Liver (tissue), 3 donors: ENCODE measurements at regions not wholly inside any gene's neighbourhood (a gene's known extent, or its start where the extent isn't known, plus 50 kb on each side); places are given as distances from the start of the nearest gene placed in this dataset.

ENCODE experiments used
- GABPA ChIP-seq, 2 donors: IDR thresholded peaks in 1 of 2; conservative IDR thresholded peaks in 1 of 2; 2 replicates each; pipeline ENCODE4 v1.6.1; 2016; ENCODE audit warnings: antibody characterized with exemption in 2 of 2, mild to moderate bottlenecking in 1 of 2, moderate library complexity in 1 of 2
- RAD21 ChIP-seq, 2 donors: IDR thresholded peaks; 2 replicates each; pipeline ENCODE4 v1.6.1; 2016; ENCODE audit warnings: antibody characterized with exemption in 2 of 2, mild to moderate bottlenecking in 2 of 2
- TF ChIP-seq, protein P1 (sequence below): fragments of 150-350 bp; IDR thresholded peaks from 2 replicates; pipeline ENCODE4 v1.5.1; 2017; ENCODE audit warnings: improper control_type of control experiment, low read depth, low read length; ENCODE audit not compliant: missing input control
- TF ChIP-seq, protein P2 (sequence below): IDR thresholded peaks from 2 replicates; pipeline ENCODE4 v1.6.1; 2016; ENCODE audit warnings: antibody characterized with exemption
- donor health status: healthy.
- donor health status: healthy.

- TF ChIP-seq, protein P1, sequence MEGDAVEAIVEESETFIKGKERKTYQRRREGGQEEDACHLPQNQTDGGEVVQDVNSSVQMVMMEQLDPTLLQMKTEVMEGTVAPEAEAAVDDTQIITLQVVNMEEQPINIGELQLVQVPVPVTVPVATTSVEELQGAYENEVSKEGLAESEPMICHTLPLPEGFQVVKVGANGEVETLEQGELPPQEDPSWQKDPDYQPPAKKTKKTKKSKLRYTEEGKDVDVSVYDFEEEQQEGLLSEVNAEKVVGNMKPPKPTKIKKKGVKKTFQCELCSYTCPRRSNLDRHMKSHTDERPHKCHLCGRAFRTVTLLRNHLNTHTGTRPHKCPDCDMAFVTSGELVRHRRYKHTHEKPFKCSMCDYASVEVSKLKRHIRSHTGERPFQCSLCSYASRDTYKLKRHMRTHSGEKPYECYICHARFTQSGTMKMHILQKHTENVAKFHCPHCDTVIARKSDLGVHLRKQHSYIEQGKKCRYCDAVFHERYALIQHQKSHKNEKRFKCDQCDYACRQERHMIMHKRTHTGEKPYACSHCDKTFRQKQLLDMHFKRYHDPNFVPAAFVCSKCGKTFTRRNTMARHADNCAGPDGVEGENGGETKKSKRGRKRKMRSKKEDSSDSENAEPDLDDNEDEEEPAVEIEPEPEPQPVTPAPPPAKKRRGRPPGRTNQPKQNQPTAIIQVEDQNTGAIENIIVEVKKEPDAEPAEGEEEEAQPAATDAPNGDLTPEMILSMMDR: no peak
- TF ChIP-seq GABPA (IDR thresholded peaks at IDR 0.05 in 1 of 2, conservative IDR thresholded peaks at IDR 0.05 in 1 of 2) (no peak), RAD21 (IDR thresholded peaks at IDR 0.05) (no peak)
- TF ChIP-seq, protein P2, sequence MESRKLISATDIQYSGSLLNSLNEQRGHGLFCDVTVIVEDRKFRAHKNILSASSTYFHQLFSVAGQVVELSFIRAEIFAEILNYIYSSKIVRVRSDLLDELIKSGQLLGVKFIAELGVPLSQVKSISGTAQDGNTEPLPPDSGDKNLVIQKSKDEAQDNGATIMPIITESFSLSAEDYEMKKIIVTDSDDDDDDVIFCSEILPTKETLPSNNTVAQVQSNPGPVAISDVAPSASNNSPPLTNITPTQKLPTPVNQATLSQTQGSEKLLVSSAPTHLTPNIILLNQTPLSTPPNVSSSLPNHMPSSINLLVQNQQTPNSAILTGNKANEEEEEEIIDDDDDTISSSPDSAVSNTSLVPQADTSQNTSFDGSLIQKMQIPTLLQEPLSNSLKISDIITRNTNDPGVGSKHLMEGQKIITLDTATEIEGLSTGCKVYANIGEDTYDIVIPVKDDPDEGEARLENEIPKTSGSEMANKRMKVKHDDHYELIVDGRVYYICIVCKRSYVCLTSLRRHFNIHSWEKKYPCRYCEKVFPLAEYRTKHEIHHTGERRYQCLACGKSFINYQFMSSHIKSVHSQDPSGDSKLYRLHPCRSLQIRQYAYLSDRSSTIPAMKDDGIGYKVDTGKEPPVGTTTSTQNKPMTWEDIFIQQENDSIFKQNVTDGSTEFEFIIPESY: no peak
Measured at GRCh38 chr6:43886717-43887339, 116.8 kb downstream of the VEGFA start.
